ENCODE measurements at regions not wholly inside any gene's neighbourhood (a gene's known extent, or its start where the extent isn't known, plus 50 kb on each side); places are given as distances from the start of the nearest gene placed in this dataset.

DNA sequence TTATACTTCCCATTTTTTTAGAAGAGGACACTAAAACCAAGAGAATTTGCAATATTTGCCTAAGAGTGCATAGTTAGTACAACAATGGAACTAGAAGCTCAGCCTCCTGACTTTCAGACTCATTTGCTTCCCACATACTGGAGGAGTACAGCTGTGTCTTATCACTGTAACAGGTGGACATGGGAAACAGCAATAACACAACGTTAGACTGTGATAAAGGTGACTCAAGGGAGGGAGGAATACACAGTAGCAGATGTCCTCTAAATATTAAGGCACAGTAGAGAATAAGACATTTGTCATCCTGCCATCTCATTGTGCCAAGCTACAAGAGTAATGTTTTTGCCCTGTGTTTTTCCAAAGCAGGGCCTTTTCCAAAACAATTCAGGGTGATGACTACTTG is 55.4 kb upstream of the JAK1 start:
- no peak for TF ChIP-seq TAF1 (IDR thresholded peaks at IDR 0.05; ENCODE audit: low read depth, low read length)
- no peak for TF ChIP-seq POLR2A (IDR thresholded peaks at IDR 0.05; ENCODE audit: low read depth, low read length)
- TF ChIP-seq POLR2AphosphoS5 (IDR thresholded peaks at IDR 0.05; ENCODE audit: low read depth, low read length) = no peak
- no peak for TF ChIP-seq SPI1 (IDR thresholded peaks at IDR 0.05; ENCODE audit: low read depth, low read length)
